ENCODE measurements at regions not wholly inside any gene's neighbourhood (a gene's known extent, or its start where the extent isn't known, plus 50 kb on each side); places are given as distances from the start of the nearest gene placed in this dataset.
"Not testable (repeated sequence)": the region's sequence is repeated elsewhere in the genome, so short reads cannot be mapped to it uniquely, and the experiment has no call there.

DNA sequence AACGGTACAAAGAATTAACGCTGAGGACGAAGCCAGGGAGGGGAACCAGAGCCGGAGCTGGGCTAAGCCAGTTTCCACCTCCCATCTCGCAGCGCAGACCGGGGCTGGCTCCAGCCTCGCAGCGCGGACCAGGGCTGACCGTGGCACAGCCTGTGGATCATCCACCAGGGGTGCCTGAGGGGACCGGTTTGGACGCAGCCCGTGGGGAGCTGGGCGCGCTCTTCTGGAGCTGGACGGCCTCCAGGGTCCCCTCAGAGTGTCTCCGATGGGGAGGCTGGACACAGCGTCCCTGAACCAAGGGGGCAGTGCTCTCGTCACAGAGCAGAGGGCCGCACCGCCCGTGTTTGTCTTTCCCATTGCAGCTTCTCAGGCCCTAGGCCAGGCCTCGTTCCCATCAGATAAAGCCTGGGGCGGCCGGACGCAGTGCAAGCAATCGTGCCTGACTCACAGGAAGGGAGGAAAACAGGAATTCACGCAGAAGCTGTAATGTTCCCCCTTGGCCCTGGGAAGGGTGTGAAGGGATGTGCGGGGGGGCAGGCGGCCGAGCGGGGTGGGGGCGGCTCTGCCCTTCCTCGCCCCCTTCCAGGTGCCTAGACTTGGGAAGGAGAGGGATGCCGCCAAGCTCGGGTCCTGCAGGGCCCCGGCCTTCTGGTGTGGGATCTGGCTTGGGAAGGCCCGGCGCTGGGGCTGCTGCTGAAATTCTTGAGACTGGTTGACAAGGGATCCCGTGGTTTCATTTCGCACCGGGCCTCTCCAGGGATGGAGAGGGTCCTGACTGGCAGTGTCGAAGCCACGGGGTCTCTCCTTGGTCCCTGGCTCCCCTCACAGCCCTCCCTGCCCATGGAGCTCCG lies 148.1 kb upstream of the ZNF469 start:
- H3K14ac ChIP-seq (ENCODE audit: insufficient read depth, low read length); H3K36me3 Mint-ChIP-seq (ENCODE audit: insufficient read depth in 1 of 3, low read depth in 3 of 3); H2AFZ ChIP-seq (ENCODE audit: low read length); H2AK5ac ChIP-seq (ENCODE audit: insufficient read length, low read length); H3K4me2 ChIP-seq (ENCODE audit: insufficient read depth, insufficient read length, low read length); H3K23me2 ChIP-seq (ENCODE audit: insufficient read length, low read depth, low read length, poor library complexity, severe bottlenecking); H3K27me3 ChIP-seq (ENCODE audit: insufficient read depth, low read length); H3K9me3 Mint-ChIP-seq; H3K23ac ChIP-seq (ENCODE audit: insufficient read length, low read depth, low read length); H2BK120ac ChIP-seq (ENCODE audit: low read depth, low read length, poor library complexity, severe bottlenecking); H3K27me3 Mint-ChIP-seq (ENCODE audit: low read depth); H4K20me1 ChIP-seq (ENCODE audit: control insufficient read depth, insufficient read depth, insufficient read length); H3K79me2 ChIP-seq (ENCODE audit: insufficient read depth, low read length); H2BK12ac ChIP-seq (ENCODE audit: insufficient read length, low read depth, low read length); H2BK20ac ChIP-seq (ENCODE audit: low read depth, low read length, poor library complexity, severe bottlenecking); H3K27ac Mint-ChIP-seq; H4K8ac ChIP-seq (replicated peaks; ENCODE audit: insufficient read length, low read depth, low read length); H3K9ac ChIP-seq (ENCODE audit: extremely low read depth, insufficient read length, low read length); DNase-seq; H3K79me1 ChIP-seq (ENCODE audit: insufficient read depth, low read depth, low read length, poor library complexity, severe bottlenecking); H2BK15ac ChIP-seq (ENCODE audit: low read depth, low read length); H3K9me3 ChIP-seq (ENCODE audit: control insufficient read depth, low read depth, low read length); H3T11ph ChIP-seq (ENCODE audit: low read length); H3K18ac ChIP-seq (ENCODE audit: insufficient read length, low read depth, low read length); H4K5ac ChIP-seq (ENCODE audit: insufficient read length, low read depth, low read length); H3K4ac ChIP-seq (ENCODE audit: low read depth, low read length); H2BK5ac ChIP-seq (ENCODE audit: insufficient read length, low read length); H4K91ac ChIP-seq (ENCODE audit: insufficient read length, low read depth, low read length); H3K4me1 ChIP-seq (ENCODE audit: insufficient read depth, low read length); H3K56ac ChIP-seq (ENCODE audit: insufficient read length, low read depth, low read length); H3K4me3 Mint-ChIP-seq; H3K27ac ChIP-seq (ENCODE audit: insufficient read length, low read depth, low read length): not testable (repeated sequence)
- H3K4me1 Mint-ChIP-seq: peaks cover 4 to 12% of the 10 kb centered on the region in 2 experiments; a peak in 3 of 4 replicates
- WGBS (ENCODE audit: extremely low coverage, insufficient read length, low lambda C conversion rate): no CpG with 5 or more reads among the region's 46 CpGs

- not testable (repeated sequence) for H3K36me3 Mint-ChIP-seq (ENCODE audit: insufficient read depth in 1 of 3, low read depth in 3 of 3); H3K18ac ChIP-seq (ENCODE audit: insufficient read length, low read depth, low read length); H3K79me2 ChIP-seq (ENCODE audit: insufficient read depth, low read length); H2AK5ac ChIP-seq (ENCODE audit: insufficient read length, low read length); H3K79me1 ChIP-seq (ENCODE audit: insufficient read depth, low read depth, low read length, poor library complexity, severe bottlenecking); H4K5ac ChIP-seq (ENCODE audit: insufficient read length, low read depth, low read length); H3K56ac ChIP-seq (ENCODE audit: insufficient read length, low read depth, low read length); H3T11ph ChIP-seq (ENCODE audit: low read length); H3K9me3 Mint-ChIP-seq; H3K4ac ChIP-seq (ENCODE audit: low read depth, low read length); H2AFZ ChIP-seq (ENCODE audit: low read length); H3K14ac ChIP-seq (ENCODE audit: insufficient read depth, low read length); H4K20me1 ChIP-seq (ENCODE audit: control insufficient read depth, insufficient read depth, insufficient read length); H2BK120ac ChIP-seq (ENCODE audit: low read depth, low read length, poor library complexity, severe bottlenecking); H3K4me1 ChIP-seq (ENCODE audit: insufficient read depth, low read length); H3K9ac ChIP-seq (ENCODE audit: extremely low read depth, insufficient read length, low read length); H3K27ac ChIP-seq (ENCODE audit: insufficient read length, low read depth, low read length); DNase-seq; H2BK15ac ChIP-seq (ENCODE audit: low read depth, low read length); H4K8ac ChIP-seq (replicated peaks; ENCODE audit: insufficient read length, low read depth, low read length); H2BK20ac ChIP-seq (ENCODE audit: low read depth, low read length, poor library complexity, severe bottlenecking); H3K4me2 ChIP-seq (ENCODE audit: insufficient read depth, insufficient read length, low read length); H3K4me3 Mint-ChIP-seq; H3K9me3 ChIP-seq (ENCODE audit: control insufficient read depth, low read depth, low read length); H2BK12ac ChIP-seq (ENCODE audit: insufficient read length, low read depth, low read length); H3K27me3 ChIP-seq (ENCODE audit: insufficient read depth, low read length); H2BK5ac ChIP-seq (ENCODE audit: insufficient read length, low read length); H4K91ac ChIP-seq (ENCODE audit: insufficient read length, low read depth, low read length); H3K23me2 ChIP-seq (ENCODE audit: insufficient read length, low read depth, low read length, poor library complexity, severe bottlenecking); H3K27me3 Mint-ChIP-seq (ENCODE audit: low read depth); H3K23ac ChIP-seq (ENCODE audit: insufficient read length, low read depth, low read length)
- H3K4me1 Mint-ChIP-seq: peaks cover 4 to 12% of the 10 kb centered on the region in 2 experiments; a peak in 3 of 4 replicates
- WGBS (ENCODE audit: extremely low coverage, insufficient read length, low lambda C conversion rate): no CpG with 5 or more reads among the region's 6 CpGs
- H3K27ac Mint-ChIP-seq: peak overlapping the region in 1 of 3 experiments; percentile 58; a peak in 2 of 7 replicates
Measured at GRCh38 chr16:88235691-88236090, 147.1 kb upstream of the ZNF469 start.

Measured in H9 (cell line).